ENCODE measurements at regions not wholly inside any gene's neighbourhood (a gene's known extent, or its start where the extent isn't known, plus 50 kb on each side); places are given as distances from the start of the nearest gene placed in this dataset.

- H3K9me3 ChIP-seq: no peaks in the 10 kb centered on the region
- H3K4me3 ChIP-seq: no peak overlapping the region
- TF ChIP-seq POLR2AphosphoS5 (IDR thresholded peaks at IDR 0.05; ENCODE audit: insufficient read depth in 1 of 2, low read depth in 1 of 2) (no peak), POLR2A (IDR thresholded peaks at IDR 0.05) (no peak), CTCF (IDR thresholded peaks at IDR 0.05) (no peak)
- intact Hi-C loops (cut with DNase I): no loop called here
- H3K27me3 ChIP-seq: no peaks in the 10 kb centered on the region
- H3K4me1 ChIP-seq: no peaks in the 10 kb centered on the region
- no peaks in the 10 kb centered on the region for H3K36me3 ChIP-seq
- DNase-seq (ENCODE audit: extremely low spot score in 2 of 2): no peak
- H3K27ac ChIP-seq: no peak overlapping the region
Observed at GRCh38 chr13:103403814-103404213, 337.6 kb upstream of the SLC10A2 start.

DNA sequence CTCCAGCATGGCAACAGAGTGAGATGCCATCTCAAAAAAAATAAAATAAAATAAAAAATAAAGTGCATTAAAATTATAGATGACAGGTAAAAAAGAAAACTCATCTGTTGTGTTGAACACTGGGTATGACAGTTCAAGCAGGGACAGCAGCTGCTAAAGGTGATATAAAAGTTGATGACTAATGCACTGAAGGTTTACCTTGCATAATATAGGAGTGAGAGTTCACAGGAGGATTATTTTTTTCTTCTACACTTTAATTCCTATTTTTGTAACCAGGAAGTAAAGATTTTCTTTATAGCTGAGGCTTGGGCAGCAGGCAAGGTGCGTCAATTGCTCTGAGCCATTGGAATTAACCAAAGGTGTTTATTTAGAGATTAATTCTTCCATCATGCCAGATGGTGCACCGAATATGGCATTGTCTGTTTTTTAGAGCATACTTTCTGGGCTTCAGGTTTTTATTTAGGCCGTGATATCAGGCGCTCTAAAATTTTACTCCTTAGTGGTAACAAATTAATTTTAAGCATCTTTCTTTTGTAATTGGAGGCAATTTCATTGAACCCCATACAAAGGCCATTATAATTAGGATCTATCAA, 337.0 kb upstream of the SLC10A2 start:
- intact Hi-C loops (cut with DNase I): no loop called here
- H3K27ac ChIP-seq: no peak overlapping the region
- H3K27me3 ChIP-seq: no peaks in the 10 kb centered on the region
- no peaks in the 10 kb centered on the region for H3K36me3 ChIP-seq
- no peak overlapping the region for H3K4me3 ChIP-seq
- no peaks in the 10 kb centered on the region for H3K9me3 ChIP-seq
- no peak for DNase-seq (ENCODE audit: extremely low spot score in 2 of 2)
- no peak for TF ChIP-seq CTCF (IDR thresholded peaks at IDR 0.05)
- TF ChIP-seq POLR2AphosphoS5 (IDR thresholded peaks at IDR 0.05; ENCODE audit: insufficient read depth in 1 of 2, low read depth in 1 of 2): peak in 1 of 2 donors; percentile 27
- no peaks in the 10 kb centered on the region for H3K4me1 ChIP-seq

DNA sequence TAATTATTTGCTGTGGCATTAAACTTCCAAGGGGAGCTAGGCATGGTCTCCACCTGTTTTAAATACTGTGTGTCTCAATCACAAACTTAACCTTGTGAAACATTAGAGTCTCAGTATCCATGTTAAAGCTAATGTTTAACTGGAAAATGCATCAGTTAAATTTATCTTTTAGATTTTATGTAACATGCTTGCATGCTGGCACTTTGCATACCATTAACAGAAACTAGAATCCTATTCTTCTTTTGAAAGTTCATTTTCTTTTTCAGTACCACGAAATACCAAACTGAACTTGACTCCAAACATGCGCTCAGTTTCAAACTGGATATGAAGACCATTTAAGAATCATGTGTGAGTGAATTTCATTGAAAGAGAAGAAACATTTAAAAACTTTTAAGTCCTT, 328.9 kb upstream of the SLC10A2 start:
- no peaks in the 10 kb centered on the region for H3K36me3 ChIP-seq
- H3K27ac ChIP-seq: no peak overlapping the region
- H3K4me1 ChIP-seq: no peaks in the 10 kb centered on the region
- H3K4me3 ChIP-seq: no peak overlapping the region
- intact Hi-C loops (cut with DNase I): no loop called here
- H3K27me3 ChIP-seq: no peaks in the 10 kb centered on the region
- H3K9me3 ChIP-seq: no peaks in the 10 kb centered on the region
- no peak for DNase-seq (ENCODE audit: extremely low spot score in 2 of 2)
- TF ChIP-seq POLR2AphosphoS5 (IDR thresholded peaks at IDR 0.05; ENCODE audit: insufficient read depth in 1 of 2, low read depth in 1 of 2): no peak
- no peak for TF ChIP-seq POLR2A (IDR thresholded peaks at IDR 0.05)
- TF ChIP-seq CTCF (IDR thresholded peaks at IDR 0.05): no peak

- Histone ChIP-seq H3K9me3 (no peaks in the 10 kb centered on the region), H3K4me1 (no peaks in the 10 kb centered on the region), H3K36me3 (no peaks in the 10 kb centered on the region), H3K27ac (no peak overlapping the region), H3K4me3 (no peak overlapping the region), H3K27me3 (no peaks in the 10 kb centered on the region)
- intact Hi-C loops (cut with DNase I): no loop called here
- TF ChIP-seq POLR2AphosphoS5 (IDR thresholded peaks at IDR 0.05; ENCODE audit: insufficient read depth in 1 of 2, low read depth in 1 of 2) (no peak), POLR2A (IDR thresholded peaks at IDR 0.05) (no peak), CTCF (IDR thresholded peaks at IDR 0.05) (no peak)
- no peak for DNase-seq (ENCODE audit: extremely low spot score in 2 of 2)
Observed at GRCh38 chr13:103394618-103395017, 328.4 kb upstream of the SLC10A2 start.

GRCh38 chr13:103391936-103392335, 325.7 kb upstream of the SLC10A2 start:
- intact Hi-C loops (cut with DNase I): no loop called here
- DNase-seq (ENCODE audit: extremely low spot score in 2 of 2): no peak
- H3K27ac ChIP-seq: no peak overlapping the region
- no peak overlapping the region for H3K4me3 ChIP-seq
- no peaks in the 10 kb centered on the region for H3K36me3 ChIP-seq
- no peaks in the 10 kb centered on the region for H3K9me3 ChIP-seq
- no peak for TF ChIP-seq CTCF (IDR thresholded peaks at IDR 0.05)
- no peak for TF ChIP-seq POLR2AphosphoS5 (IDR thresholded peaks at IDR 0.05; ENCODE audit: insufficient read depth in 1 of 2, low read depth in 1 of 2)
- no peak for TF ChIP-seq POLR2A (IDR thresholded peaks at IDR 0.05)
- H3K4me1 ChIP-seq: no peaks in the 10 kb centered on the region
- no peaks in the 10 kb centered on the region for H3K27me3 ChIP-seq

Measured in vagina (tissue), 2 donors.